Colonic mucosa (tissue), 4 donors: ENCODE measurements at regions not wholly inside any gene's neighbourhood (a gene's known extent, or its start where the extent isn't known, plus 50 kb on each side); places are given as distances from the start of the nearest gene placed in this dataset.

Experiments
- DNase-seq: peaks from one replicate; pipeline ENCODE4 v3.0.0-alpha.2; 2020
- H3K27ac ChIP-seq: fragments of 200-600 bp; one replicate; pipeline ENCODE4 v1.8.0; 2021
- H3K27me3 ChIP-seq: fragments of 200-600 bp; one replicate; pipeline ENCODE4 v1.8.0; 2021
- H3K36me3 ChIP-seq: fragments of 200-600 bp; one replicate; pipeline ENCODE4 v1.8.0; 2021
- H3K4me1 ChIP-seq: fragments of 200-600 bp; one replicate; pipeline ENCODE4 v1.8.0; 2021; ENCODE audit warnings: mild to moderate bottlenecking
- H3K4me3 ChIP-seq: fragments of 200-600 bp; one replicate; pipeline ENCODE4 v1.8.0; 2021
- H3K9ac ChIP-seq, 2 donors: one replicate each; pipeline ENCODE4 v1.7.0; 2013; ENCODE audit warnings: control low read depth in 2 of 2, low read depth in 2 of 2, low read length in 2 of 2
- H3K9me3 ChIP-seq: fragments of 200-600 bp; one replicate; pipeline ENCODE4 v1.8.0; 2021
- CTCF ChIP-seq: fragments of 200-600 bp; IDR thresholded peaks from one replicate; pipeline ENCODE4 v1.8.0; 2022; ENCODE audit warnings: antibody characterized with exemption, mild to moderate bottlenecking
- intact Hi-C: fragments of 100-400 bp; cut with DNase I; formaldehyde crosslinking; loops from one replicate; pipeline ENCODE4 v1.14.1; 2022
- donor health status: healthy.
- donor health status: DM: no; HTN: no; CAD: no.
- donor health status: DM: no; HTN: no; CAD: no.

DNA sequence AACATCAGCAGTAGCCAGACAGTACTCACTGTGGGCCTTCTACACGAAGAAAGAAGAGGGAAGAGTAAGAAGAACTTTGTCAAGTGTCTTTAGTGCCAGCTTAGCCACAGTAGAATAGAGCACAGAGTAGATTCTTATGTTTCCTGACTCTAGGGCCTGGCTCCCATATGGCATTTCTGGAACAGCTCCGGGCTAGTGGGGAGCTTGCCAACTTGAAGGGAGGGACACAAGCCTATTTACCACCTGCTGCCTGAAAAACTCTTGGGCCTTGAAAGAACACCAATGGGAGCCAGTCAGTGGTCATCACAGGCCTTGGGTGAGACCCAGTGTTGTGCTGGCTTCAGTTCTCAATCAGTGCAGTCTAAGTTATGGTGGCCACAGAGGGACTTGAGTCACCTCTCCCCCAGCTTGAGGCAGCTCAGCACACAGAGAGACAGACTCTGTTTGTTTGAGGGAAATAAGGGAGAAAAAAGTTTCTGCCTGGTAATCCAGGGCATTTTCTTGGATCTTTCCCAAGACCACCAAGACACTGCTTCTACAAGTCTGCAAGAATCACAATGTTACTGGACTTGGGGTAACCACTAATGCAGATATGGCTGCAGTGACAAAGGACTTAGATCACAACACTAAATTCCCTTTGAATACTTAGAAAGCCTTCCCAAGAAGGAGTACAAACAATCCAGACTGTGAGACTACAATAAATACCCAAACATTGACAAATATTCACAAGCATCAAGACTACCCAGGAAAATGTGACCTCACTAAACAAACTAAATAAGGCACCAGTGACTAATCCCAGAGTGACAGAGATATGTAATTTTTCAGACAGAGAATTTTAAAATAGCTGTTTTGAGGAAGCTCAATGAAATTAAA lies 261.0 kb upstream of the NDST3 start:
- intact Hi-C loops: no loop called here
- DNase-seq: no peak
- no peak overlapping the region for H3K4me3 ChIP-seq
- H3K9ac ChIP-seq: no peak overlapping the region
- H3K27me3 ChIP-seq: no peaks in the 10 kb centered on the region
- H3K9me3 ChIP-seq: no peaks in the 10 kb centered on the region
- no peak overlapping the region for H3K27ac ChIP-seq
- no peak for TF ChIP-seq CTCF
- H3K36me3 ChIP-seq: no peaks in the 10 kb centered on the region
- no peaks in the 10 kb centered on the region for H3K4me1 ChIP-seq

- intact Hi-C loops: no loop called here
- Histone ChIP-seq H3K4me1 (no peaks in the 10 kb centered on the region), H3K36me3 (no peaks in the 10 kb centered on the region), H3K9me3 (no peaks in the 10 kb centered on the region), H3K9ac (no peak overlapping the region), H3K27ac (no peak overlapping the region), H3K27me3 (no peaks in the 10 kb centered on the region), H3K4me3 (no peak overlapping the region)
- no peak for TF ChIP-seq CTCF
- DNase-seq: no peak
Measured at GRCh38 chr4:117777721-117778120, 256.6 kb upstream of the NDST3 start.

- no peak for TF ChIP-seq CTCF
Measured at GRCh38 chr4:117783716-117784115, 250.6 kb upstream of the NDST3 start.

GRCh38 chr4:117784266-117784665 lies 250.0 kb upstream of the NDST3 start:
- Histone ChIP-seq H3K9ac (no peak overlapping the region), H3K9me3 (no peaks in the 10 kb centered on the region), H3K27me3 (no peaks in the 10 kb centered on the region), H3K4me1 (no peaks in the 10 kb centered on the region), H3K36me3 (no peaks in the 10 kb centered on the region), H3K27ac (no peak overlapping the region), H3K4me3 (no peak overlapping the region)
- no peak for DNase-seq
- intact Hi-C loops: no loop called here
- no peak for TF ChIP-seq CTCF

More at GRCh38 chr4:117783716-117784115, 250.6 kb upstream of the NDST3 start:
- no peak for DNase-seq
- no peak overlapping the region for H3K9ac ChIP-seq
- H3K4me3 ChIP-seq: no peak overlapping the region
- H3K4me1 ChIP-seq: no peaks in the 10 kb centered on the region
- H3K9me3 ChIP-seq: no peaks in the 10 kb centered on the region
- H3K36me3 ChIP-seq: no peaks in the 10 kb centered on the region
- no peak overlapping the region for H3K27ac ChIP-seq
- no peaks in the 10 kb centered on the region for H3K27me3 ChIP-seq
- intact Hi-C loops: no loop called here

- H3K9me3 ChIP-seq: no peaks in the 10 kb centered on the region
- H3K9ac ChIP-seq: no peak overlapping the region
- no peaks in the 10 kb centered on the region for H3K36me3 ChIP-seq
- H3K27me3 ChIP-seq: no peaks in the 10 kb centered on the region
- TF ChIP-seq CTCF: no peak
- intact Hi-C loops: no loop called here
- DNase-seq: no peak
- no peak overlapping the region for H3K27ac ChIP-seq
- H3K4me1 ChIP-seq: no peaks in the 10 kb centered on the region
- no peak overlapping the region for H3K4me3 ChIP-seq
Measured at GRCh38 chr4:117786566-117786965, 247.7 kb upstream of the NDST3 start.
